ENCODE measurements at regions not wholly inside any gene's neighbourhood (a gene's known extent, or its start where the extent isn't known, plus 50 kb on each side); places are given as distances from the start of the nearest gene placed in this dataset.

- TF ChIP-seq CTCF (IDR thresholded peaks at IDR 0.05) (no peak), POLR2A (IDR thresholded peaks at IDR 0.05) (no peak)
These were observed 146.4 kb upstream of the ZNF366 start for GRCh38 chr5:72653586-72653985.

Data from right lobe of liver (tissue), 4 donors.